ENCODE measurements at regions not wholly inside any gene's neighbourhood (a gene's known extent, or its start where the extent isn't known, plus 50 kb on each side); places are given as distances from the start of the nearest gene placed in this dataset.

GRCh38 chr10:9294865-9295264 is 1240.4 kb downstream of the GATA3 start:
- peak; percentile 26; the same call in 1 of the 3 replicates for ATAC-seq
- TF ChIP-seq ZC3H10 (CRISPR knock-in tag; IDR thresholded peaks at IDR 0.05) (no peak), ZNF565 (CRISPR knock-in tag; conservative IDR thresholded peaks at IDR 0.05; ENCODE audit: low read depth) (no peak), ISL1 (CRISPR knock-in tag; IDR thresholded peaks at IDR 0.05) (no peak), SNAI2 (CRISPR knock-in tag; IDR thresholded peaks at IDR 0.05) (no peak), TCF4 (CRISPR knock-in tag; IDR thresholded peaks at IDR 0.05; ENCODE audit: borderline replicate concordance) (peak; percentile 76), TSHZ2 (CRISPR knock-in tag; IDR thresholded peaks at IDR 0.05) (no peak)

- no peak for TF ChIP-seq ESRRG (CRISPR knock-in tag; IDR thresholded peaks at IDR 0.05)
- no peak for TF ChIP-seq ZC3H10 (CRISPR knock-in tag; IDR thresholded peaks at IDR 0.05)
- no peak for TF ChIP-seq OSR1 (CRISPR knock-in tag; IDR thresholded peaks at IDR 0.05)
- no peak for TF ChIP-seq ZNF70 (CRISPR knock-in tag; IDR thresholded peaks at IDR 0.05)
- TF ChIP-seq TCF4 (CRISPR knock-in tag; IDR thresholded peaks at IDR 0.05; ENCODE audit: borderline replicate concordance): no peak
- no peak for TF ChIP-seq TSHZ2 (CRISPR knock-in tag; IDR thresholded peaks at IDR 0.05)
- TF ChIP-seq GLIS3 (CRISPR knock-in tag; IDR thresholded peaks at IDR 0.05): no peak
- no peak for TF ChIP-seq SNAI2 (CRISPR knock-in tag; IDR thresholded peaks at IDR 0.05)
- no peak for TF ChIP-seq CSRNP3 (CRISPR knock-in tag; IDR thresholded peaks at IDR 0.05)
- TF ChIP-seq CSDC2 (CRISPR knock-in tag; IDR thresholded peaks at IDR 0.05): no peak
- no peak for TF ChIP-seq BACH2 (CRISPR knock-in tag; IDR thresholded peaks at IDR 0.05; ENCODE audit: borderline replicate concordance)
- TF ChIP-seq ZFP3 (CRISPR knock-in tag; IDR thresholded peaks at IDR 0.05): no peak
- TF ChIP-seq ZNF565 (CRISPR knock-in tag; conservative IDR thresholded peaks at IDR 0.05; ENCODE audit: low read depth): no peak
- TF ChIP-seq ARNTL (CRISPR knock-in tag; IDR thresholded peaks at IDR 0.05; ENCODE audit: borderline replicate concordance, low read depth): no peak
- TF ChIP-seq TOX (CRISPR knock-in tag; IDR thresholded peaks at IDR 0.05; ENCODE audit: borderline replicate concordance): no peak
- TF ChIP-seq POU6F1 (CRISPR knock-in tag; IDR thresholded peaks at IDR 0.05; ENCODE audit: borderline replicate concordance, low read depth): no peak
- no peak for TF ChIP-seq ISL1 (CRISPR knock-in tag; IDR thresholded peaks at IDR 0.05)
- TF ChIP-seq ZNF8 (CRISPR knock-in tag; IDR thresholded peaks at IDR 0.05): no peak
- no peak for TF ChIP-seq ZFP30 (CRISPR knock-in tag; IDR thresholded peaks at IDR 0.05)
- TF ChIP-seq PATZ1 (CRISPR knock-in tag; IDR thresholded peaks at IDR 0.05; ENCODE audit: borderline replicate concordance): no peak
- ATAC-seq: no peak
Observed at GRCh38 chr10:9296190-9296589, 1241.7 kb downstream of the GATA3 start.

GRCh38 chr10:9297580-9297979 is 1243.1 kb downstream of the GATA3 start:
- ATAC-seq: no peak
- no peak for TF ChIP-seq BACH2 (CRISPR knock-in tag; IDR thresholded peaks at IDR 0.05; ENCODE audit: borderline replicate concordance)
- TF ChIP-seq TSHZ2 (CRISPR knock-in tag; IDR thresholded peaks at IDR 0.05): peak; percentile 78
- TF ChIP-seq ZNF565 (CRISPR knock-in tag; conservative IDR thresholded peaks at IDR 0.05; ENCODE audit: low read depth): no peak
- TF ChIP-seq TOX (CRISPR knock-in tag; IDR thresholded peaks at IDR 0.05; ENCODE audit: borderline replicate concordance): no peak
- peak; percentile 36; the same call in 1 of the 2 replicates for TF ChIP-seq TCF4 (CRISPR knock-in tag; IDR thresholded peaks at IDR 0.05; ENCODE audit: borderline replicate concordance)
- TF ChIP-seq CSRNP3 (CRISPR knock-in tag; IDR thresholded peaks at IDR 0.05): no peak
- TF ChIP-seq ESRRG (CRISPR knock-in tag; IDR thresholded peaks at IDR 0.05): no peak
- no peak for TF ChIP-seq GLIS3 (CRISPR knock-in tag; IDR thresholded peaks at IDR 0.05)
- TF ChIP-seq ZFP30 (CRISPR knock-in tag; IDR thresholded peaks at IDR 0.05): no peak
- no peak for TF ChIP-seq RARB (CRISPR knock-in tag; IDR thresholded peaks at IDR 0.05)
- TF ChIP-seq ISL1 (CRISPR knock-in tag; IDR thresholded peaks at IDR 0.05): peak; percentile 89
